ENCODE measurements at regions not wholly inside any gene's neighbourhood (a gene's known extent, or its start where the extent isn't known, plus 50 kb on each side); places are given as distances from the start of the nearest gene placed in this dataset.

GRCh38 chr1:199242147-199242546 lies 603.3 kb downstream of the PTPRC start (continued):
- TF ChIP-seq CREB5 (CRISPR knock-in tag; IDR thresholded peaks at IDR 0.05; ENCODE audit: low read depth) (no peak), TOX (CRISPR knock-in tag; IDR thresholded peaks at IDR 0.05; ENCODE audit: borderline replicate concordance) (no peak), ESRRG (CRISPR knock-in tag; IDR thresholded peaks at IDR 0.05) (no peak), ZFP30 (CRISPR knock-in tag; IDR thresholded peaks at IDR 0.05) (no peak)

GRCh38 chr1:199242601-199243000 lies 603.8 kb downstream of the PTPRC start:
- TF ChIP-seq PATZ1 (CRISPR knock-in tag; IDR thresholded peaks at IDR 0.05; ENCODE audit: borderline replicate concordance) (no peak), TOX (CRISPR knock-in tag; IDR thresholded peaks at IDR 0.05; ENCODE audit: borderline replicate concordance) (no peak), ZNF8 (CRISPR knock-in tag; IDR thresholded peaks at IDR 0.05) (no peak), ZC3H10 (CRISPR knock-in tag; IDR thresholded peaks at IDR 0.05) (no peak), ZNF70 (CRISPR knock-in tag; IDR thresholded peaks at IDR 0.05) (no peak), PPARA (CRISPR knock-in tag; IDR thresholded peaks at IDR 0.05; ENCODE audit: borderline replicate concordance) (no peak), CREB5 (CRISPR knock-in tag; IDR thresholded peaks at IDR 0.05; ENCODE audit: low read depth) (no peak), POU6F1 (CRISPR knock-in tag; IDR thresholded peaks at IDR 0.05; ENCODE audit: borderline replicate concordance, low read depth) (no peak), OSR1 (CRISPR knock-in tag; IDR thresholded peaks at IDR 0.05) (no peak), ZFP30 (CRISPR knock-in tag; IDR thresholded peaks at IDR 0.05) (no peak), ZFP3 (CRISPR knock-in tag; IDR thresholded peaks at IDR 0.05) (no peak), TSHZ2 (CRISPR knock-in tag; IDR thresholded peaks at IDR 0.05) (no peak)
- ATAC-seq: no peak

GRCh38 chr1:199243423-199244061 lies 604.7 kb downstream of the PTPRC start:
- TF ChIP-seq ZNF565 (CRISPR knock-in tag; conservative IDR thresholded peaks at IDR 0.05; ENCODE audit: low read depth): no peak
- TF ChIP-seq GLIS3 (CRISPR knock-in tag; IDR thresholded peaks at IDR 0.05): no peak
- TF ChIP-seq ZNF8 (CRISPR knock-in tag; IDR thresholded peaks at IDR 0.05): no peak
- peak; percentile 99 for ATAC-seq

- no peak for ATAC-seq
- TF ChIP-seq ESRRG (CRISPR knock-in tag; IDR thresholded peaks at IDR 0.05): no peak
- TF ChIP-seq ISL1 (CRISPR knock-in tag; IDR thresholded peaks at IDR 0.05): no peak
- no peak for TF ChIP-seq CSDC2 (CRISPR knock-in tag; IDR thresholded peaks at IDR 0.05)
Measured at GRCh38 chr1:199245946-199246345, 607.1 kb downstream of the PTPRC start.

- TF ChIP-seq ZNF8 (CRISPR knock-in tag; IDR thresholded peaks at IDR 0.05) (no peak), PPARA (CRISPR knock-in tag; IDR thresholded peaks at IDR 0.05; ENCODE audit: borderline replicate concordance) (no peak)
- ATAC-seq: no peak
Measured at GRCh38 chr1:199246716-199247115, 607.9 kb downstream of the PTPRC start.
